Right lobe of liver (tissue), 4 donors: ENCODE measurements at regions not wholly inside any gene's neighbourhood (a gene's known extent, or its start where the extent isn't known, plus 50 kb on each side); places are given as distances from the start of the nearest gene placed in this dataset.

Source experiments
- CTCF ChIP-seq, 4 donors: fragments of 200-600 bp in 3 of 4; fragments of 450-650 bp in 1 of 4; IDR thresholded peaks; one replicate each; pipeline versions ENCODE4 v1.5.1 to v1.8.0; 2016 to 2022; ENCODE audit warnings: antibody characterized with exemption in 4 of 4, mild to moderate bottlenecking in 2 of 4
- POLR2A ChIP-seq: fragments of 450-650 bp; IDR thresholded peaks from one replicate; pipeline ENCODE4 v1.6.1; 2017; ENCODE audit warnings: antibody characterized with exemption, mild to moderate bottlenecking
- donor health status: DM: no; HTN: no; CAD: no.
- donor health status: DM: no; HTN: no; CAD: no.
- donor health status: DM: no; HTN: yes; CAD: no.

GRCh38 chr16:6735631-6736030, 597.0 kb upstream of the RBFOX1 start:
- TF ChIP-seq CTCF (IDR thresholded peaks at IDR 0.05) (no peak), POLR2A (no peak)
